GM23338 (cell line): ENCODE measurements at regions not wholly inside any gene's neighbourhood (a gene's known extent, or its start where the extent isn't known, plus 50 kb on each side); places are given as distances from the start of the nearest gene placed in this dataset.

ENCODE experiments used
- CREB1 ChIP-seq: fragments of 250-450 bp; sonication (Bioruptor Pico); IDR thresholded peaks from 2 replicates; pipeline ENCODE4 v1.5.0; 2020; ENCODE audit warnings: low read depth, mild to moderate bottlenecking, moderate library complexity
- EZH2 ChIP-seq: fragments of 200-600 bp; sonication (generic); IDR thresholded peaks from one replicate; pipeline ENCODE4 v1.8.0; 2017; ENCODE audit warnings: antibody characterized with exemption, mild to moderate bottlenecking, low read depth; ENCODE audit not compliant: unreplicated experiment
- EZH2phosphoT487 ChIP-seq: fragments of 200-600 bp; sonication (generic); IDR thresholded peaks from one replicate; pipeline ENCODE4 v1.8.1; 2018; ENCODE audit warnings: antibody characterized with exemption; ENCODE audit not compliant: unreplicated experiment
- JUNB ChIP-seq: IDR thresholded peaks from one replicate; pipeline ENCODE4 v1.6.1; 2016; ENCODE audit warnings: antibody characterized with exemption; ENCODE audit not compliant: unreplicated experiment
- NANOG ChIP-seq: IDR thresholded peaks from 2 replicates; pipeline ENCODE4 v1.6.1; 2016; ENCODE audit warnings: antibody characterized with exemption, borderline replicate concordance
- POLR2AphosphoS5 ChIP-seq: IDR thresholded peaks from 2 replicates; pipeline ENCODE4 v1.6.1; 2016; ENCODE audit warnings: antibody characterized with exemption, low read depth
- ZNF114 ChIP-seq: fragments of 250-450 bp; sonication (Bioruptor Pico); IDR thresholded peaks from 2 replicates; pipeline ENCODE4 v1.5.0; 2020; ENCODE audit warnings: mild to moderate bottlenecking, moderate library complexity
- ZNF331 ChIP-seq: fragments of 250-450 bp; sonication (Bioruptor Pico); IDR thresholded peaks from 2 replicates; pipeline ENCODE4 v1.5.0; 2020; ENCODE audit warnings: low read depth, mild to moderate bottlenecking, moderate library complexity
- TF ChIP-seq, protein P1 (sequence below), 2 experiments: fragments of 200-600 bp in 1 of 2; sonication (generic) in 1 of 2; conservative IDR thresholded peaks; 2 replicates each; pipeline versions ENCODE4 v1.5.1 to v1.6.1; 2016 to 2017; ENCODE audit warnings: antibody characterized with exemption in 2 of 2, low read depth in 2 of 2, mild to moderate bottlenecking in 2 of 2, moderate library complexity in 1 of 2
- TF ChIP-seq, protein P2 (sequence below): IDR thresholded peaks from one replicate; pipeline ENCODE4 v1.6.1; 2018; ENCODE audit warnings: antibody characterized with exemption; ENCODE audit not compliant: unreplicated experiment
- TF ChIP-seq, protein P3 (sequence below): IDR thresholded peaks from 2 replicates; pipeline ENCODE4 v1.6.1; 2016; ENCODE audit warnings: antibody characterized with exemption

GRCh38 chr20:19113343-19113930, 99.0 kb upstream of the SLC24A3 start:
- TF ChIP-seq EZH2 (no peak), ZNF114 (CRISPR knock-in tag) (no peak), JUNB (no peak), POLR2AphosphoS5 (no peak), EZH2phosphoT487 (no peak), ZNF331 (CRISPR knock-in tag) (no peak), NANOG (no peak), CREB1 (CRISPR knock-in tag) (no peak)
- TF ChIP-seq, protein P1, sequence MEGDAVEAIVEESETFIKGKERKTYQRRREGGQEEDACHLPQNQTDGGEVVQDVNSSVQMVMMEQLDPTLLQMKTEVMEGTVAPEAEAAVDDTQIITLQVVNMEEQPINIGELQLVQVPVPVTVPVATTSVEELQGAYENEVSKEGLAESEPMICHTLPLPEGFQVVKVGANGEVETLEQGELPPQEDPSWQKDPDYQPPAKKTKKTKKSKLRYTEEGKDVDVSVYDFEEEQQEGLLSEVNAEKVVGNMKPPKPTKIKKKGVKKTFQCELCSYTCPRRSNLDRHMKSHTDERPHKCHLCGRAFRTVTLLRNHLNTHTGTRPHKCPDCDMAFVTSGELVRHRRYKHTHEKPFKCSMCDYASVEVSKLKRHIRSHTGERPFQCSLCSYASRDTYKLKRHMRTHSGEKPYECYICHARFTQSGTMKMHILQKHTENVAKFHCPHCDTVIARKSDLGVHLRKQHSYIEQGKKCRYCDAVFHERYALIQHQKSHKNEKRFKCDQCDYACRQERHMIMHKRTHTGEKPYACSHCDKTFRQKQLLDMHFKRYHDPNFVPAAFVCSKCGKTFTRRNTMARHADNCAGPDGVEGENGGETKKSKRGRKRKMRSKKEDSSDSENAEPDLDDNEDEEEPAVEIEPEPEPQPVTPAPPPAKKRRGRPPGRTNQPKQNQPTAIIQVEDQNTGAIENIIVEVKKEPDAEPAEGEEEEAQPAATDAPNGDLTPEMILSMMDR (conservative IDR thresholded peaks at IDR 0.05; ENCODE audit: low read depth in 2 of 2) = no peak
- TF ChIP-seq, protein P2, sequence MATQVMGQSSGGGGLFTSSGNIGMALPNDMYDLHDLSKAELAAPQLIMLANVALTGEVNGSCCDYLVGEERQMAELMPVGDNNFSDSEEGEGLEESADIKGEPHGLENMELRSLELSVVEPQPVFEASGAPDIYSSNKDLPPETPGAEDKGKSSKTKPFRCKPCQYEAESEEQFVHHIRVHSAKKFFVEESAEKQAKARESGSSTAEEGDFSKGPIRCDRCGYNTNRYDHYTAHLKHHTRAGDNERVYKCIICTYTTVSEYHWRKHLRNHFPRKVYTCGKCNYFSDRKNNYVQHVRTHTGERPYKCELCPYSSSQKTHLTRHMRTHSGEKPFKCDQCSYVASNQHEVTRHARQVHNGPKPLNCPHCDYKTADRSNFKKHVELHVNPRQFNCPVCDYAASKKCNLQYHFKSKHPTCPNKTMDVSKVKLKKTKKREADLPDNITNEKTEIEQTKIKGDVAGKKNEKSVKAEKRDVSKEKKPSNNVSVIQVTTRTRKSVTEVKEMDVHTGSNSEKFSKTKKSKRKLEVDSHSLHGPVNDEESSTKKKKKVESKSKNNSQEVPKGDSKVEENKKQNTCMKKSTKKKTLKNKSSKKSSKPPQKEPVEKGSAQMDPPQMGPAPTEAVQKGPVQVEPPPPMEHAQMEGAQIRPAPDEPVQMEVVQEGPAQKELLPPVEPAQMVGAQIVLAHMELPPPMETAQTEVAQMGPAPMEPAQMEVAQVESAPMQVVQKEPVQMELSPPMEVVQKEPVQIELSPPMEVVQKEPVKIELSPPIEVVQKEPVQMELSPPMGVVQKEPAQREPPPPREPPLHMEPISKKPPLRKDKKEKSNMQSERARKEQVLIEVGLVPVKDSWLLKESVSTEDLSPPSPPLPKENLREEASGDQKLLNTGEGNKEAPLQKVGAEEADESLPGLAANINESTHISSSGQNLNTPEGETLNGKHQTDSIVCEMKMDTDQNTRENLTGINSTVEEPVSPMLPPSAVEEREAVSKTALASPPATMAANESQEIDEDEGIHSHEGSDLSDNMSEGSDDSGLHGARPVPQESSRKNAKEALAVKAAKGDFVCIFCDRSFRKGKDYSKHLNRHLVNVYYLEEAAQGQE = no peak
- TF ChIP-seq, protein P3, sequence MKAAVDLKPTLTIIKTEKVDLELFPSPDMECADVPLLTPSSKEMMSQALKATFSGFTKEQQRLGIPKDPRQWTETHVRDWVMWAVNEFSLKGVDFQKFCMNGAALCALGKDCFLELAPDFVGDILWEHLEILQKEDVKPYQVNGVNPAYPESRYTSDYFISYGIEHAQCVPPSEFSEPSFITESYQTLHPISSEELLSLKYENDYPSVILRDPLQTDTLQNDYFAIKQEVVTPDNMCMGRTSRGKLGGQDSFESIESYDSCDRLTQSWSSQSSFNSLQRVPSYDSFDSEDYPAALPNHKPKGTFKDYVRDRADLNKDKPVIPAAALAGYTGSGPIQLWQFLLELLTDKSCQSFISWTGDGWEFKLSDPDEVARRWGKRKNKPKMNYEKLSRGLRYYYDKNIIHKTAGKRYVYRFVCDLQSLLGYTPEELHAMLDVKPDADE = no peak
